DOHH2 (cell line): ENCODE measurements at regions not wholly inside any gene's neighbourhood (a gene's known extent, or its start where the extent isn't known, plus 50 kb on each side); places are given as distances from the start of the nearest gene placed in this dataset.

Experiments
- H3F3A ChIP-seq: fragments of 200-600 bp; sonication (generic), shearing (Covaris generic); 2 replicates; pipeline ENCODE4 v1.6.0; 2016; ENCODE audit warnings: antibody characterized with exemption, mild to moderate bottlenecking; ENCODE audit not compliant: control insufficient read depth, insufficient read depth
- H3K27ac ChIP-seq: fragments of 200-600 bp; sonication (generic); 2 replicates; pipeline ENCODE4 v1.5.1; 2014; ENCODE audit warnings: low read depth, mild to moderate bottlenecking, low read length, moderate library complexity
- H3K27me3 ChIP-seq: fragments of 200-600 bp; sonication (generic); 2 replicates; pipeline ENCODE4 v1.6.1; 2014; ENCODE audit warnings: mild to moderate bottlenecking, low read length, mixed read lengths; ENCODE audit not compliant: control insufficient read depth
- H3K36me3 ChIP-seq: fragments of 200-600 bp; sonication (generic); 2 replicates; pipeline ENCODE4 v1.6.1; 2014; ENCODE audit warnings: mild to moderate bottlenecking, low read length, moderate library complexity, mixed read lengths; ENCODE audit not compliant: control insufficient read depth
- H3K4me1 ChIP-seq: fragments of 200-600 bp; sonication (generic); 2 replicates; pipeline ENCODE4 v1.6.1; 2014; ENCODE audit warnings: mild to moderate bottlenecking, low read length, mixed read lengths; ENCODE audit not compliant: control insufficient read depth
- H3K4me2 ChIP-seq: fragments of 200-600 bp; sonication (generic); 2 replicates; pipeline ENCODE4 v1.6.0; 2014; ENCODE audit warnings: mild to moderate bottlenecking, low read length, moderate library complexity
- H3K4me3 ChIP-seq: fragments of 200-600 bp; sonication (generic); 2 replicates; pipeline ENCODE4 v1.5.1; 2014; ENCODE audit warnings: mild to moderate bottlenecking, low read length, mixed read lengths
- H3K79me2 ChIP-seq: fragments of 200-600 bp; sonication (generic); 2 replicates; pipeline ENCODE4 v1.6.1; 2014; ENCODE audit warnings: mild to moderate bottlenecking, low read length, mixed read lengths; ENCODE audit not compliant: control insufficient read depth
- H3K9me2 ChIP-seq: fragments of 200-600 bp; sonication (generic); replicated peaks from 2 replicates; pipeline ENCODE4 v1.6.1; 2014; ENCODE audit warnings: mild to moderate bottlenecking, low read length, mixed read lengths; ENCODE audit not compliant: control insufficient read depth
- H3K9me3 ChIP-seq: fragments of 200-600 bp; sonication (generic); 2 replicates; pipeline ENCODE4 v1.6.1; 2014; ENCODE audit warnings: antibody characterized with exemption, low read length, mixed read lengths; ENCODE audit not compliant: control insufficient read depth, insufficient read depth
- H4K20me1 ChIP-seq: fragments of 200-600 bp; sonication (generic); 2 replicates; pipeline ENCODE4 v1.6.0; 2014; ENCODE audit warnings: low read depth, mild to moderate bottlenecking, antibody characterized with exemption, low read length, moderate library complexity; ENCODE audit not compliant: control insufficient read depth, insufficient read depth
- CTCF ChIP-seq: fragments of 200-600 bp; sonication (generic); IDR thresholded peaks from one replicate; pipeline ENCODE4 v1.5.1; 2014; ENCODE audit warnings: antibody characterized with exemption, mild to moderate bottlenecking, low read depth, low read length; ENCODE audit not compliant: poor library complexity, severe bottlenecking
- EZH2phosphoT487 ChIP-seq: fragments of 200-600 bp; sonication (generic); IDR thresholded peaks from 2 replicates; pipeline ENCODE4 v1.6.1; 2017; ENCODE audit warnings: borderline replicate concordance, mild to moderate bottlenecking, antibody characterized with exemption, low read length, moderate library complexity, mixed read lengths

DNA sequence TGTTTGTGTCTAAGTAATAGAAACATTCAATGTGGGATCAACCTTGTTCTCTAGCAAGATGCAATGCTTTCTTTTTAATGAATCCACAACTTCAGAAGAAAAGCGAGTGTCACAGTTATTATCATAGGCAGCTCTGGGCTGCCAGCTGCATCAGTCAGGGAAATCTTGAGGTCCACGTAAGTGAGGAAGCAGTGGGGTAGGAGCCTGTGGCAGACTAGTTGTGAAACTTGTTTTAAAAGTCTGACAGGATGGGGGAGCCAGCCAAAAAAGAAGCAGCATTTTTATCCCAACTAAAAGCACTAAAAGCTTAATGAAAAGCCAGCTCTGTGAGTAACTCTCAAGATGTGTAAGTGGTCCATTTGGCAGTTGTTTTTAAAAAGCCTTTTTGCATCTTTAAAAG, 113.1 kb downstream of the ZNF326 start:
- no peak overlapping the region for H3K27ac ChIP-seq

GRCh38 chr1:90106311-90106710, 111.4 kb downstream of the ZNF326 start:
- H3K4me3 ChIP-seq, result no peak overlapping the region
- H3F3A ChIP-seq, result no peaks in the 10 kb centered on the region
- H4K20me1 ChIP-seq, result no peaks in the 10 kb centered on the region; the same call in 1 of the 2 replicates
- H3K9me3 ChIP-seq, result no peaks in the 10 kb centered on the region
- H3K27me3 ChIP-seq, result peaks cover 5% of the 10 kb centered on the region; the same call in 1 of the 2 replicates
- no peaks in the 10 kb centered on the region for H3K36me3 ChIP-seq
- H3K79me2 ChIP-seq, result no peaks in the 10 kb centered on the region
- H3K4me2 ChIP-seq, result no peak overlapping the region
- no peaks in the 10 kb centered on the region for H3K4me1 ChIP-seq
- H3K27ac ChIP-seq, result no peak overlapping the region
- H3K9me2 ChIP-seq, result no peaks in the 10 kb centered on the region
- TF ChIP-seq CTCF (no peak), EZH2phosphoT487 (no peak)

More for the DNA sequence above, 113.1 kb downstream of the ZNF326 start:
- H3K36me3 ChIP-seq, result no peaks in the 10 kb centered on the region
- TF ChIP-seq EZH2phosphoT487 (no peak), CTCF (no peak)
- H3K4me2 ChIP-seq, result no peak overlapping the region
- peaks cover 5% of the 10 kb centered on the region; the same call in 1 of the 2 replicates for H3K27me3 ChIP-seq
- no peaks in the 10 kb centered on the region for H3K79me2 ChIP-seq
- no peaks in the 10 kb centered on the region for H3K9me3 ChIP-seq
- no peak overlapping the region for H3K4me3 ChIP-seq
- no peaks in the 10 kb centered on the region; the same call in 1 of the 2 replicates for H4K20me1 ChIP-seq
- H3K4me1 ChIP-seq, result no peaks in the 10 kb centered on the region
- no peaks in the 10 kb centered on the region for H3F3A ChIP-seq
- no peaks in the 10 kb centered on the region for H3K9me2 ChIP-seq

DNA sequence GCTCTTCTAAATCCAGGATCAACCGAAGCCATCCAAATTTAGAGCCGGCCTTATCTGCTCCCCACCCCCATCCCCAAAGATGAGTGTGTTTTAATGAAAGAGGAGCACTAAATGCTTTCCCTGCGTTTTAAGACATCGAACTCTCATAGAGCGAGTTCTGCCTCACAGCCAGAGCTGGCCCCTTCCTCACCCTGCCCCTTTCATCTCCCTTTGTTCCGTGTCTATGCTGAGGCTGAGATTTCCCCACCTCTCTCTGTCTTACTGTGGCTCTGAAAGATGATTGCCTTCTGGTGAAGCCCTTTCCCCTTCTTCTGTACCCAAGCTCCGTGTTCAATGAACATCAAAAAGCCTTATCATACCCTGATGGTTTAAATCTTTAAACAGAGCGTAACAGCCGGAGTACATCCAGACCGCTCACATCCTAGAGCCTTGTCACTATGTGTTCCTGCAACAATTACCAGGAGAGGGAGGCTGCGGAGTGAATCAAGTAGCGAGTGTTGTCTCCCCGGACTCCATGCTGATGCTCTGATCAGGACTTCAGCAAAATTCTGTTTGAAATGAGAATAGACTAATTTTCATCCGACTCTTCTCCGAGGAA, 110.1 kb downstream of the ZNF326 start:
- H3K4me1 ChIP-seq, result no peaks in the 10 kb centered on the region
- no peaks in the 10 kb centered on the region; the same call in 1 of the 2 replicates for H4K20me1 ChIP-seq
- H3K9me2 ChIP-seq, result no peaks in the 10 kb centered on the region
- H3F3A ChIP-seq, result no peaks in the 10 kb centered on the region
- H3K4me2 ChIP-seq, result no peak overlapping the region
- H3K79me2 ChIP-seq, result no peaks in the 10 kb centered on the region
- H3K9me3 ChIP-seq, result no peaks in the 10 kb centered on the region
- TF ChIP-seq EZH2phosphoT487 (no peak), CTCF (no peak)
- H3K4me3 ChIP-seq, result no peak overlapping the region
- no peaks in the 10 kb centered on the region for H3K36me3 ChIP-seq
- H3K27me3 ChIP-seq, result peaks cover 3% of the 10 kb centered on the region; the same call in 1 of the 2 replicates
- no peak overlapping the region for H3K27ac ChIP-seq
